ENCODE measurements at regions not wholly inside any gene's neighbourhood (a gene's known extent, or its start where the extent isn't known, plus 50 kb on each side); places are given as distances from the start of the nearest gene placed in this dataset.

DNA sequence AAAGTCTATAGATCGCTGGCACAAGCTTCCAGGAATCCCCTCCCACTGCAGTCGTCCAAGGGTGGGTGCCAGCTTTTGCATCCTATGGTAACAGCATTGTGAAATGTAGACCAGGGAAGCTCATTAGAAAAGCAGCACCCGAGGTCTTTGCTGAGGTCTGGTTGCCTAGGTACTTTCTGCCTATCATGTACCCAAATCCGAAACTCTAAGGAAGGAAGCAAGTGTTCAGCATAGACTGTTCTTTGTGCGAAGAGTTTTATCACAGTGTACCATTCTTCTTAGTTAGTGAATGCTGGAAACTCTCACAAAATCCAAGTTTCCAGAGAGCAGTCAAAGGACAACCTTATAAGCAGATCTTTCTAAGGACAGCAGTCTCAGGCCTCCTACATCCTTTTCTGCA lies 1532.7 kb upstream of the TMEM132C start:
- intact Hi-C loops (cut with DNase I; ENCODE audit: low total_unique reads) = no loop called here
- H3K27me3 ChIP-seq (replicated peaks in 1 of 7) = peaks cover 0 to 2% (median 0%) of the 10 kb centered on the region in 7 donors
- no peaks in the 10 kb centered on the region for H3K36me3 ChIP-seq
- H3K4me3 ChIP-seq = no peak overlapping the region
- WGBS, 5 donors = 61 to 68% (median 65%) methylated on average over 5 of the region's 5 CpGs
- DNase-seq = no peak
- H3K9me3 ChIP-seq = peaks cover 0 to 8% (median 0%) of the 10 kb centered on the region in 8 donors
- no peak for TF ChIP-seq POLR2A (IDR thresholded peaks at IDR 0.05)
- TF ChIP-seq, protein P1, sequence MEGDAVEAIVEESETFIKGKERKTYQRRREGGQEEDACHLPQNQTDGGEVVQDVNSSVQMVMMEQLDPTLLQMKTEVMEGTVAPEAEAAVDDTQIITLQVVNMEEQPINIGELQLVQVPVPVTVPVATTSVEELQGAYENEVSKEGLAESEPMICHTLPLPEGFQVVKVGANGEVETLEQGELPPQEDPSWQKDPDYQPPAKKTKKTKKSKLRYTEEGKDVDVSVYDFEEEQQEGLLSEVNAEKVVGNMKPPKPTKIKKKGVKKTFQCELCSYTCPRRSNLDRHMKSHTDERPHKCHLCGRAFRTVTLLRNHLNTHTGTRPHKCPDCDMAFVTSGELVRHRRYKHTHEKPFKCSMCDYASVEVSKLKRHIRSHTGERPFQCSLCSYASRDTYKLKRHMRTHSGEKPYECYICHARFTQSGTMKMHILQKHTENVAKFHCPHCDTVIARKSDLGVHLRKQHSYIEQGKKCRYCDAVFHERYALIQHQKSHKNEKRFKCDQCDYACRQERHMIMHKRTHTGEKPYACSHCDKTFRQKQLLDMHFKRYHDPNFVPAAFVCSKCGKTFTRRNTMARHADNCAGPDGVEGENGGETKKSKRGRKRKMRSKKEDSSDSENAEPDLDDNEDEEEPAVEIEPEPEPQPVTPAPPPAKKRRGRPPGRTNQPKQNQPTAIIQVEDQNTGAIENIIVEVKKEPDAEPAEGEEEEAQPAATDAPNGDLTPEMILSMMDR (IDR thresholded peaks at IDR 0.05 in 8 of 11, conservative IDR thresholded peaks at IDR 0.05 in 3 of 11) = no peak
- no peak for TF ChIP-seq POLR2AphosphoS5 (IDR thresholded peaks at IDR 0.05)
- H3K27ac ChIP-seq = no peak overlapping the region
- H3K4me1 ChIP-seq = no peaks in the 10 kb centered on the region

DNA sequence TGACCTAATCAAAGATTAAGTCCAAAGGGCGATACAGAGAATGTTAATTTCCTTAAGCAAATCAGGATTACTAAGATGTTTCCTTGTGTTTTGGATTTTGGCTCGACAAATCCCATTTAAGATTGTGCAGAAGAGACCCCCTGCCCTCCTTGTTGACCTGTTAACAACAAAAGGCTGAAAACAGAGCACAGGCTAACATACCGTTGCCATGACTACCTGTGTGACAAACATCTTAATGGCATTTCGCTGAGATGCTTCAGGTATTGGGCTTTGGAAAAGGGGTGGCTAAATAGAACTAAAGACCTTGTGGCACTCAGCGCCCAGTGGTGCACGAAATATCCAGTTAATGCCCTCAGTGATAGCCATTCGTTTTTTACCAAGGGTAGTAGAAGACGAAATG lies 1532.3 kb upstream of the TMEM132C start:
- no peaks in the 10 kb centered on the region for H3K36me3 ChIP-seq
- no peaks in the 10 kb centered on the region for H3K4me1 ChIP-seq
- no peak for TF ChIP-seq POLR2A (IDR thresholded peaks at IDR 0.05)
- TF ChIP-seq, protein P1 (IDR thresholded peaks at IDR 0.05 in 8 of 11, conservative IDR thresholded peaks at IDR 0.05 in 3 of 11) = no peak
- TF ChIP-seq POLR2AphosphoS5 (IDR thresholded peaks at IDR 0.05) = no peak
- H3K27ac ChIP-seq = no peak overlapping the region
- peaks cover 0 to 8% (median 0%) of the 10 kb centered on the region in 8 donors for H3K9me3 ChIP-seq
- no peak overlapping the region for H3K4me3 ChIP-seq
- no peaks in the 10 kb centered on the region for H3K27me3 ChIP-seq (replicated peaks in 1 of 7)
- no peak for DNase-seq
- WGBS, 5 donors = 79 to 90% (median 82%) methylated on average over 8 of the region's 8 CpGs
- intact Hi-C loops (cut with DNase I; ENCODE audit: low total_unique reads) = no loop called here

GRCh38 chr12:126741536-126742240 lies 1525.3 kb upstream of the TMEM132C start:
- intact Hi-C loops (cut with DNase I; ENCODE audit: low total_unique reads) = no loop called here
- TF ChIP-seq, protein P1 (IDR thresholded peaks at IDR 0.05 in 8 of 11, conservative IDR thresholded peaks at IDR 0.05 in 3 of 11) = no peak
- TF ChIP-seq POLR2A (IDR thresholded peaks at IDR 0.05) (no peak), POLR2AphosphoS5 (IDR thresholded peaks at IDR 0.05) (no peak)
- Histone ChIP-seq H3K9me3 (no peaks in the 10 kb centered on the region), H3K27me3 (replicated peaks in 1 of 7) (no peaks in the 10 kb centered on the region), H3K4me1 (no peaks in the 10 kb centered on the region), H3K27ac (no peak overlapping the region), H3K4me3 (no peak overlapping the region), H3K36me3 (no peaks in the 10 kb centered on the region)
- WGBS, 5 donors = 80 to 88% (median 85%) methylated on average over 12 of the region's 12 CpGs
- DNase-seq = no peak

DNA sequence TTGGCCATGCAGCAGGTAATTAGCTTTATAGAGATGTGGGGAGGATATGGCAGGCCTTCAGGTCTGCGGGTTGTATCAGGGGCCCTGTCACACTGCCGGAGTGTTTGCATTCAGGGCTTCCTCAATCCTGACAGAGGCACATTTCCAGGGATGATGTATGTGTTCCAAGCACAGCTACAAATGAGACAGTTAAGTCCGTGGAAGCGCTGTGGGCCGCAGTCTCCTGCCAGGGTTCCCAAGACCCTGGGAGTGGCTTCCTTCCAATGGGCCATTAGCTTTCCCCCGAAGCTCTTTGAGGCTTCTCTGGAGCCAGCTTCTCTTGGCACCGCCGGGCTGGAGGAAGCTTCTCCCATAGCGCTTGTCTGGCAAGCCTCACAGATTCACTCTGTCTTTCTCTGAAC lies 1524.7 kb upstream of the TMEM132C start:
- no peaks in the 10 kb centered on the region for H3K9me3 ChIP-seq
- WGBS, 5 donors = 73 to 87% (median 76%) methylated on average over 9 of the region's 9 CpGs

More for the DNA sequence above, 1524.7 kb upstream of the TMEM132C start:
- TF ChIP-seq, protein P1 (IDR thresholded peaks at IDR 0.05 in 8 of 11, conservative IDR thresholded peaks at IDR 0.05 in 3 of 11) = no peak
- TF ChIP-seq POLR2A (IDR thresholded peaks at IDR 0.05) (no peak), POLR2AphosphoS5 (IDR thresholded peaks at IDR 0.05) (no peak)
- Histone ChIP-seq H3K27me3 (replicated peaks in 1 of 7) (no peaks in the 10 kb centered on the region), H3K4me3 (no peak overlapping the region), H3K36me3 (no peaks in the 10 kb centered on the region), H3K27ac (no peak overlapping the region), H3K4me1 (no peaks in the 10 kb centered on the region)
- intact Hi-C loops (cut with DNase I; ENCODE audit: low total_unique reads) = no loop called here
- DNase-seq = no peak
